OCI-LY1 (cell line): ENCODE measurements at regions not wholly inside any gene's neighbourhood (a gene's known extent, or its start where the extent isn't known, plus 50 kb on each side); places are given as distances from the start of the nearest gene placed in this dataset.

Experiments used
- CTCF ChIP-seq: fragments of 200-600 bp; sonication (generic), shearing (Covaris generic); IDR thresholded peaks from 2 replicates; pipeline ENCODE4 v1.5.1; 2017; ENCODE audit warnings: mild to moderate bottlenecking, antibody characterized with exemption, low read length, moderate library complexity, mixed read lengths
- EZH2 ChIP-seq: fragments of 200-600 bp; sonication (generic), shearing (Covaris generic); IDR thresholded peaks from 2 replicates; pipeline ENCODE4 v1.8.0; 2017; ENCODE audit warnings: borderline replicate concordance, mixed run types, mild to moderate bottlenecking, antibody characterized with exemption, low read length, moderate library complexity, mixed read lengths

GRCh38 chr2:236818281-236819045 is 248.8 kb downstream of the ACKR3 start:
- TF ChIP-seq CTCF, result no peak
- no peak for TF ChIP-seq EZH2
